ENCODE measurements at regions not wholly inside any gene's neighbourhood (a gene's known extent, or its start where the extent isn't known, plus 50 kb on each side); places are given as distances from the start of the nearest gene placed in this dataset.
"Not testable (repeated sequence)": the region's sequence is repeated elsewhere in the genome, so short reads cannot be mapped to it uniquely, and the experiment has no call there.

DNA sequence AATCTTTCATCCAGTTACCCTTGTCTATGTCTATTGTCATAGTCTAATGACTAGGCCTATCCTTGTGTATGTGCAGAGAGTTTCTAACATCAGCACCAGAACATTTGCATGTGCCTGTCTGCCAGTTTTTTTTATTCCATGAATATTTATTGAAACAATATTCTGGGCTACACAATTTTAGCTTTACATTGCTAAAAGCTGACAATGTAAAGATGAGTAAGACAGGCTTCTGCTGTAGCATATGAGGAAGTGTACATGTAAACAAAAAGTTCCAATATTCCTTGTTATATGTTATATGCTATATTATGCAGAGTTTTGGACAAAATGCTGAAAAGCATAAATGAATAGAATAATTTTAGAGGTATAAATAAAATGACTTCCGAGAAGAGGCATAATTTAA is 357.7 kb downstream of the NYAP2 start:
- 91% methylated on average over 1 of the region's 1 CpG for WGBS
- H3K27me3 ChIP-seq = no peaks in the 10 kb centered on the region
- H3K4me1 ChIP-seq = no peaks in the 10 kb centered on the region
- no peaks in the 10 kb centered on the region for H3K9me3 ChIP-seq
- no peak overlapping the region for H3K27ac ChIP-seq (replicated peaks in 1 of 4)
- TF ChIP-seq POLR2AphosphoS5 (IDR thresholded peaks at IDR 0.05) (no peak), POLR2A (IDR thresholded peaks at IDR 0.05; ENCODE audit: low read depth) (no peak), EP300 (IDR thresholded peaks at IDR 0.05) (no peak)
- TF ChIP-seq, protein P1, sequence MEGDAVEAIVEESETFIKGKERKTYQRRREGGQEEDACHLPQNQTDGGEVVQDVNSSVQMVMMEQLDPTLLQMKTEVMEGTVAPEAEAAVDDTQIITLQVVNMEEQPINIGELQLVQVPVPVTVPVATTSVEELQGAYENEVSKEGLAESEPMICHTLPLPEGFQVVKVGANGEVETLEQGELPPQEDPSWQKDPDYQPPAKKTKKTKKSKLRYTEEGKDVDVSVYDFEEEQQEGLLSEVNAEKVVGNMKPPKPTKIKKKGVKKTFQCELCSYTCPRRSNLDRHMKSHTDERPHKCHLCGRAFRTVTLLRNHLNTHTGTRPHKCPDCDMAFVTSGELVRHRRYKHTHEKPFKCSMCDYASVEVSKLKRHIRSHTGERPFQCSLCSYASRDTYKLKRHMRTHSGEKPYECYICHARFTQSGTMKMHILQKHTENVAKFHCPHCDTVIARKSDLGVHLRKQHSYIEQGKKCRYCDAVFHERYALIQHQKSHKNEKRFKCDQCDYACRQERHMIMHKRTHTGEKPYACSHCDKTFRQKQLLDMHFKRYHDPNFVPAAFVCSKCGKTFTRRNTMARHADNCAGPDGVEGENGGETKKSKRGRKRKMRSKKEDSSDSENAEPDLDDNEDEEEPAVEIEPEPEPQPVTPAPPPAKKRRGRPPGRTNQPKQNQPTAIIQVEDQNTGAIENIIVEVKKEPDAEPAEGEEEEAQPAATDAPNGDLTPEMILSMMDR (IDR thresholded peaks at IDR 0.05) = no peak
- no peak for DNase-seq (ENCODE audit: extremely low spot score)
- H3K36me3 ChIP-seq = no peaks in the 10 kb centered on the region
- H3K4me3 ChIP-seq = no peak overlapping the region
- intact Hi-C loops (cut with DNase I) = no loop called here

DNA sequence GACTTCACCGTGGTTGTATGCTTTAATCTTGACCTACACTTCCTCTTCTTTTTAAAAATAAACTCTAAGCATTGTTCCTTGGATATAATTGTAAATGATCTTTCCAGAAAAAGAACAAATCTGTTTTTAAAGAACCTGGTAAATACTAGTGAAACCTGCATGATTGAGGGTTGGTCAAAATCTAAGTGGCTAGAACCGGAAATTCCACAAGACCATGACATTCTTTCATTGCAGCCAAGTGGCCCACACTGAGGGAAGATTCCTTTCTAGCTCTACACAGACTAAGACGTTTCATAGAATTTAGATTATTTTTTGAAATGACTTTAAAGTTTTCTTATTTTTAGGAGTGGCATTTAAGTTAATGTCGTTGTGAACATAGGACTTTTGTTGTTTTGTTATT is 356.7 kb downstream of the NYAP2 start:
- Histone ChIP-seq H3K4me1 (no peaks in the 10 kb centered on the region), H3K4me3 (no peak overlapping the region), H3K27ac (replicated peaks in 1 of 4) (no peak overlapping the region), H3K9me3 (no peaks in the 10 kb centered on the region), H3K27me3 (no peaks in the 10 kb centered on the region), H3K36me3 (no peaks in the 10 kb centered on the region)
- no peak for TF ChIP-seq EP300 (IDR thresholded peaks at IDR 0.05)
- TF ChIP-seq POLR2AphosphoS5 (IDR thresholded peaks at IDR 0.05) = no peak
- TF ChIP-seq, protein P1 (IDR thresholded peaks at IDR 0.05) = no peak
- no peak for TF ChIP-seq POLR2A (IDR thresholded peaks at IDR 0.05; ENCODE audit: low read depth)
- 53% methylated on average over 4 of the region's 4 CpGs for WGBS
- intact Hi-C loops (cut with DNase I) = no loop called here
- DNase-seq (ENCODE audit: extremely low spot score) = no peak

DNA sequence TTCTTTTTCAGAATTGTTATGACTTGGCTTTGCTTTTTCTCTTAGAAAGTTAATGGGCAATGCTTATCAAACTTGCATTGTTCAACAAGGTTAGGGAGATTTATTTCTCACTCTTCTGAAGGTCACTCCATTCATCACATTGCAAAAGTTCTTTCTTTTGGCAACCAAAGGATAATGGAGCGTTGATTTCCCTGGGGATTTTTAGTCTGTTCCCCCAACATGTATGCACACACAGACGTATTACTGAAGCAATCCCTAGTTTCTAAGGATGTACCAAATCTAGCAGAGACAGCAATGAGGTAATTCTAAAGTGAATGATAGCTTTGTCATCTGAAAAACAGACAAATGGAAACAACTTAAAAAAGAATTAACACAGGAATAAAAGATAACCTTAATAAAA is 349.1 kb downstream of the NYAP2 start:
- WGBS = 62% methylated on average over 2 of the region's 2 CpGs
- Histone ChIP-seq H3K27ac (replicated peaks in 1 of 4) (no peak overlapping the region), H3K27me3 (no peaks in the 10 kb centered on the region), H3K4me3 (no peak overlapping the region), H3K4me1 (no peaks in the 10 kb centered on the region), H3K9me3 (no peaks in the 10 kb centered on the region), H3K36me3 (no peaks in the 10 kb centered on the region)
- DNase-seq (ENCODE audit: extremely low spot score) = no peak
- TF ChIP-seq, protein P1 (IDR thresholded peaks at IDR 0.05) = no peak
- no peak for TF ChIP-seq POLR2AphosphoS5 (IDR thresholded peaks at IDR 0.05)
- TF ChIP-seq POLR2A (IDR thresholded peaks at IDR 0.05; ENCODE audit: low read depth) = no peak
- no peak for TF ChIP-seq EP300 (IDR thresholded peaks at IDR 0.05)
- intact Hi-C loops (cut with DNase I) = no loop called here

DNA sequence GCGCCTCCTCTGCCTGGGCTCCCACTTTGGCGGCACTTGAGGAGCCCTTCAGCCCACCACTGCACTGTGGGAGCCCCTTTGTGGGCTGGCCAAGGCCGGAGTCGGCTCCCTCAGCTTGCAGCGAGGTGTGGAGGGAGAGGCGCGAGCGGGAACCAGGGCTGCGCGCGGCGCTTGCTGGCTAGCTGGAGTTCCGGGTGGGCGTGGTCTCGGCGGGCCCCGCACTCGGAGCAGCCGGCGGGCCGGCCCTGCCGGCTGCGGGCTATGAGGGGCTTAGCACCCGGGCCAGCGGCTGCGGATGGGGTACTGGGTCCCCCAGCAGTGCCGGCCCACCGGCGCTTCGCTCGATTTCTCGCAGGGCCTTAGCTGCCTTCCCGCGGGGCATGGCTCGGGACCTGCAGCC is 344.5 kb downstream of the NYAP2 start:
- H3K27me3 ChIP-seq; H3K36me3 ChIP-seq; intact Hi-C loops (cut with DNase I); H3K9me3 ChIP-seq; H3K27ac ChIP-seq (replicated peaks in 1 of 4); H3K4me1 ChIP-seq; DNase-seq (ENCODE audit: extremely low spot score); H3K4me3 ChIP-seq: not testable (repeated sequence)
- 96% methylated on average over 22 of the region's 35 CpGs for whole genome bisulfite sequencing

DNA sequence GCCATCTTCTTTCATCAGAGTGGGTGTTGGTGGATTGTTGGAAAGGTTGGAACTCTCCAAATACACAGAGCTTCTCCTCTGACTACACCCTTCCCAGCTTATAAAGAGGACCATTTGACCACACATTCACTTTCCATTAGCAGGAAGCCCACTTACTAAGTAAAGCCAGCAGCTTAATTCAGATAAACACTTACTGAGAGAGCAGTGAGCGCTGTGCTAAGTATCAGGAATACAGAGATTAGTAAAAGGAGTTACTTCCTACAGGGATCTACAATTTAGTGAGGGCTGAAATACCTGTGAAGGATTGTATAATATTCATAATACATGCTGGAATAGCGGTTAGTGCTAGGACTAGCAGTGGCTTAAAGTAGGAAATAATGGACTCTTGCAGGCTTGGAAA is 343.0 kb downstream of the NYAP2 start:
- H3K4me1 ChIP-seq = no peaks in the 10 kb centered on the region
- DNase-seq (ENCODE audit: extremely low spot score) = no peak
- H3K9me3 ChIP-seq = no peaks in the 10 kb centered on the region
- H3K27me3 ChIP-seq = no peaks in the 10 kb centered on the region
- no peak overlapping the region for H3K27ac ChIP-seq (replicated peaks in 1 of 4)
- no peak overlapping the region for H3K4me3 ChIP-seq
- H3K36me3 ChIP-seq = no peaks in the 10 kb centered on the region
- TF ChIP-seq, protein P1 (IDR thresholded peaks at IDR 0.05) = no peak
- no peak for TF ChIP-seq POLR2AphosphoS5 (IDR thresholded peaks at IDR 0.05)
- intact Hi-C loops (cut with DNase I) = no loop called here
- 92% methylated on average over 2 of the region's 2 CpGs for WGBS

All from esophagus muscularis mucosa (tissue), 4 donors.